ENCODE measurements at regions not wholly inside any gene's neighbourhood (a gene's known extent, or its start where the extent isn't known, plus 50 kb on each side); places are given as distances from the start of the nearest gene placed in this dataset.

- TF ChIP-seq CTCF (IDR thresholded peaks at IDR 0.05; ENCODE audit: low read depth, low read length) (no peak), EZH2phosphoT487 (IDR thresholded peaks at IDR 0.05; ENCODE audit: low read depth) (no peak)
These were observed 114.6 kb upstream of the PDE10A start for GRCh38 chr6:165777680-165778079.

All from OCI-LY3 (cell line).